AG09309 (cell line): ENCODE measurements at regions not wholly inside any gene's neighbourhood (a gene's known extent, or its start where the extent isn't known, plus 50 kb on each side); places are given as distances from the start of the nearest gene placed in this dataset.

ENCODE experiments used
- DNase-seq: peaks from one replicate; pipeline ENCODE4 v3.0.0-alpha.2; 2010; ENCODE audit warnings: low read depth
- H3K4me3 ChIP-seq: 2 replicates; pipeline ENCODE4 v1.5.1; 2011; ENCODE audit warnings: mild to moderate bottlenecking, low read depth, low read length, moderate library complexity; ENCODE audit not compliant: control insufficient read depth
- TF ChIP-seq, protein P1 (sequence below): IDR thresholded peaks from 2 replicates; pipeline ENCODE4 v1.5.1; 2011; ENCODE audit warnings: mild to moderate bottlenecking, low read depth, low read length, inconsistent platforms; ENCODE audit not compliant: insufficient read depth, control insufficient read depth; ENCODE audit errors: missing control alignments

- TF ChIP-seq, protein P1, sequence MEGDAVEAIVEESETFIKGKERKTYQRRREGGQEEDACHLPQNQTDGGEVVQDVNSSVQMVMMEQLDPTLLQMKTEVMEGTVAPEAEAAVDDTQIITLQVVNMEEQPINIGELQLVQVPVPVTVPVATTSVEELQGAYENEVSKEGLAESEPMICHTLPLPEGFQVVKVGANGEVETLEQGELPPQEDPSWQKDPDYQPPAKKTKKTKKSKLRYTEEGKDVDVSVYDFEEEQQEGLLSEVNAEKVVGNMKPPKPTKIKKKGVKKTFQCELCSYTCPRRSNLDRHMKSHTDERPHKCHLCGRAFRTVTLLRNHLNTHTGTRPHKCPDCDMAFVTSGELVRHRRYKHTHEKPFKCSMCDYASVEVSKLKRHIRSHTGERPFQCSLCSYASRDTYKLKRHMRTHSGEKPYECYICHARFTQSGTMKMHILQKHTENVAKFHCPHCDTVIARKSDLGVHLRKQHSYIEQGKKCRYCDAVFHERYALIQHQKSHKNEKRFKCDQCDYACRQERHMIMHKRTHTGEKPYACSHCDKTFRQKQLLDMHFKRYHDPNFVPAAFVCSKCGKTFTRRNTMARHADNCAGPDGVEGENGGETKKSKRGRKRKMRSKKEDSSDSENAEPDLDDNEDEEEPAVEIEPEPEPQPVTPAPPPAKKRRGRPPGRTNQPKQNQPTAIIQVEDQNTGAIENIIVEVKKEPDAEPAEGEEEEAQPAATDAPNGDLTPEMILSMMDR = no peak
- no peak for DNase-seq
These were observed 1821.0 kb downstream of the EFNA5 start for GRCh38 chr5:105849701-105850100.

GRCh38 chr5:105840800-105841199, 1829.9 kb downstream of the EFNA5 start:
- TF ChIP-seq, protein P1 = no peak
- no peak for DNase-seq
- no peak overlapping the region for H3K4me3 ChIP-seq

More at GRCh38 chr5:105849701-105850100, 1821.0 kb downstream of the EFNA5 start:
- H3K4me3 ChIP-seq = no peak overlapping the region

DNA sequence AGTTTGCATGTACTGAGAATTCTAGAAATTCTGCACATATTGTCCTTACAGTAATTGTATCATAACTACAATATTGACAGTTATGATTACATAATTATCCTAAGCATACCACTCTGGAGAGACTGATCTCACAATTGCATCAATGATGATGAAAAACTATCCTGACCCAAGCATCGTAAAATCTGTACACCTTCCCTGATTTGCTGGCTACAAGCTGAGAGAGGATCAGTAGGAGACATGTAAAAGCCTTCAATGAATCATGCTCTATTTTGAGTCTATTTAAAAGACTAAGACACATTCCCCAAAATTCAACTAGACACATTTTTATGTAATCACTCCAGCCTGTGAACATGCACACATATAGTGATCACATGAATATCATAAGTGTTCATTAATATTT, 1833.8 kb downstream of the EFNA5 start:
- TF ChIP-seq, protein P1 = no peak
- no peak for DNase-seq
- no peak overlapping the region for H3K4me3 ChIP-seq

DNA sequence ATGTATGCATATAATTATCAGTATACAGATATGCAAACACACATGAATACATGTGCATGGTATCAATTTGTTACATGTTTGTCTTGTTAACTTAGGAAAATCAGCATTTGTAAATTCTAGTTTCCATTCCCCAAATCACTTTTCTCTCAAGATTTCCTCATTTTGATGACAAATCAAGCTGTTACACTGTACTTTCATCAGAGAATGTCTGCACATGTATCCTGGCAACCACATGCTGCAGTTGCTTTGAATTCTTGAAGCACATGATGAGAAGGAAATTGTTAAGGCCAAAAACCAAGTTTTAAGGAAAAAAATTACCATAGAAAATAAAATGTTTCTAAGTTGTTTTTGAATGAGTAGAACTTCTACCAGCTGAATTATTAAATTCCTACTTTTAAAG, 1834.5 kb downstream of the EFNA5 start:
- TF ChIP-seq, protein P1 = no peak
- no peak overlapping the region for H3K4me3 ChIP-seq
- no peak for DNase-seq

DNA sequence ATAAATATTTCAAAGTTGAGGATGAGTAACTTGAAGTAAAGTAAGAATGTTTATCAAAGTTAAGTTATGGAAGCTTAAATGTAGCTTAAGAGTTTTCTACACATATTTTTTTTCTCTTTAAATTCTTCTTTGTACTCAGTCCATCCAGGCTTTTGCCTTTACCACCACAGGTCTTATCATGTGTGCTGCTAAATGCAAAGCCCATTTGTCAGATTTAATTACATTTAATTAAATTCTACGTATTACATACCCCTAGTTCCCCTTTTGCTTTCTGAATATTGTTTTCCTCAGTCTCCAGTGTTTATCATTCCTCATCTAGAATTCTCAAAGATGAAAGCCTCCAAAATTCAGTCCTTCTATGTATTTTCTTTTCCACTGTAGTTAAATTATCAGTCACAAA, 1841.9 kb downstream of the EFNA5 start:
- TF ChIP-seq, protein P1 = no peak
- no peak for DNase-seq
- no peak overlapping the region for H3K4me3 ChIP-seq

- no peak overlapping the region for H3K4me3 ChIP-seq
- TF ChIP-seq, protein P1 = no peak
- no peak for DNase-seq
These were observed 1848.9 kb downstream of the EFNA5 start for GRCh38 chr5:105821800-105822199.

DNA sequence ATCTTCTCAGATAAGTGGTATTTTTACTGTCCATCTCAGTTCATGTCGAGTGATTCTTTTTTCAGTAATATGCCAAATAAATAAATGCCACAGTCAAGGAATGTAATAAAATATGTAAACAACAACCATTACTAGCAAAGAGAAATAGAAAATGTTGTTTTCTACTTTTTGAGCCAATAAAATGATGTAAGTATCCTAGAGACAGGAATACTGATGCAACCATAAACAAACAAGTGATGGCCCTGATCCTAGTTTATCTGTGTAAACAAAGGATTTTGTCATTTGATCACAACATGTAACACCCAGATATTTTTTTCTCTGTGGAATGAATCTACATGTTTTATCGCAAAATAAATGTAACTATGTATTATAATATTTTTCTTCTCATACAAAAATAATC, 1852.8 kb downstream of the EFNA5 start:
- no peak overlapping the region for H3K4me3 ChIP-seq
- TF ChIP-seq, protein P1 = no peak
- no peak for DNase-seq
